ENCODE measurements at regions not wholly inside any gene's neighbourhood (a gene's known extent, or its start where the extent isn't known, plus 50 kb on each side); places are given as distances from the start of the nearest gene placed in this dataset.
"Not testable (repeated sequence)": the region's sequence is repeated elsewhere in the genome, so short reads cannot be mapped to it uniquely, and the experiment has no call there.

- no peak overlapping the region for H3K27ac Mint-ChIP-seq
- H3K27me3 Mint-ChIP-seq = peaks cover 29% of the 10 kb centered on the region
- ATAC-seq = no peak
- no peaks in the 10 kb centered on the region for H3K36me3 Mint-ChIP-seq
- H3K9me3 Mint-ChIP-seq = no peaks in the 10 kb centered on the region
- H3K4me1 Mint-ChIP-seq = peaks cover 1% of the 10 kb centered on the region
- H3K4me3 Mint-ChIP-seq = no peak overlapping the region
These were observed 156.4 kb upstream of the PFN2 start for GRCh38 chr3:150127011-150127490.

- no peak overlapping the region for H3K27ac Mint-ChIP-seq
- H3K36me3 Mint-ChIP-seq = no peaks in the 10 kb centered on the region
- H3K9me3 Mint-ChIP-seq = peaks cover 3% of the 10 kb centered on the region
- no peaks in the 10 kb centered on the region for H3K4me1 Mint-ChIP-seq
- no peak overlapping the region for H3K4me3 Mint-ChIP-seq
- H3K27me3 Mint-ChIP-seq = peaks cover 37% of the 10 kb centered on the region
- ATAC-seq = peak; percentile 24
These were observed 153.4 kb upstream of the PFN2 start for GRCh38 chr3:150124142-150124541.

GRCh38 chr3:150123249-150123648, 152.6 kb upstream of the PFN2 start:
- peaks cover 37% of the 10 kb centered on the region for H3K27me3 Mint-ChIP-seq
- not testable (repeated sequence) for H3K4me1 Mint-ChIP-seq, H3K9me3 Mint-ChIP-seq, ATAC-seq, H3K4me3 Mint-ChIP-seq, H3K27ac Mint-ChIP-seq, H3K36me3 Mint-ChIP-seq

- Mint-ChIP-seq H3K4me1 (no peaks in the 10 kb centered on the region), H3K36me3 (no peaks in the 10 kb centered on the region), H3K27me3 (peaks cover 27% of the 10 kb centered on the region), H3K4me3 (no peak overlapping the region), H3K27ac (no peak overlapping the region), H3K9me3 (peaks cover 3% of the 10 kb centered on the region)
- no peak for ATAC-seq
These were observed 147.5 kb upstream of the PFN2 start for GRCh38 chr3:150118219-150118618.

GRCh38 chr3:150117076-150117475, 146.4 kb upstream of the PFN2 start:
- Mint-ChIP-seq H3K9me3 (peaks cover 3% of the 10 kb centered on the region), H3K27me3 (peaks cover 25% of the 10 kb centered on the region), H3K4me3 (no peak overlapping the region), H3K4me1 (no peaks in the 10 kb centered on the region), H3K27ac (no peak overlapping the region), H3K36me3 (no peaks in the 10 kb centered on the region)
- no peak for ATAC-seq

GRCh38 chr3:150116196-150116595, 145.5 kb upstream of the PFN2 start:
- no peak overlapping the region for H3K27ac Mint-ChIP-seq
- peaks cover 16% of the 10 kb centered on the region for H3K27me3 Mint-ChIP-seq
- no peaks in the 10 kb centered on the region for H3K4me1 Mint-ChIP-seq
- ATAC-seq = no peak
- no peaks in the 10 kb centered on the region for H3K9me3 Mint-ChIP-seq
- no peaks in the 10 kb centered on the region for H3K36me3 Mint-ChIP-seq
- no peak overlapping the region for H3K4me3 Mint-ChIP-seq

GRCh38 chr3:150114873-150115540, 144.3 kb upstream of the PFN2 start:
- Mint-ChIP-seq H3K9me3 (no peaks in the 10 kb centered on the region), H3K27ac (no peak overlapping the region), H3K4me3 (no peak overlapping the region), H3K36me3 (no peaks in the 10 kb centered on the region), H3K27me3 (peaks cover 7% of the 10 kb centered on the region), H3K4me1 (no peaks in the 10 kb centered on the region)
- peak; percentile 41 for ATAC-seq

- Mint-ChIP-seq H3K4me1 (no peaks in the 10 kb centered on the region), H3K27ac (no peak overlapping the region), H3K4me3 (no peak overlapping the region), H3K36me3 (no peaks in the 10 kb centered on the region), H3K27me3 (no peaks in the 10 kb centered on the region), H3K9me3 (no peaks in the 10 kb centered on the region)
- no peak for ATAC-seq
These were observed 143.6 kb upstream of the PFN2 start for GRCh38 chr3:150114273-150114672.

- Mint-ChIP-seq H3K27ac (no peak overlapping the region), H3K36me3 (no peaks in the 10 kb centered on the region), H3K9me3 (no peaks in the 10 kb centered on the region), H3K4me1 (no peaks in the 10 kb centered on the region), H3K27me3 (no peaks in the 10 kb centered on the region), H3K4me3 (no peak overlapping the region)
- no peak for ATAC-seq
These were observed 139.4 kb upstream of the PFN2 start for GRCh38 chr3:150110097-150110496.

- Mint-ChIP-seq H3K36me3 (no peaks in the 10 kb centered on the region), H3K27me3 (no peaks in the 10 kb centered on the region), H3K4me3 (no peak overlapping the region), H3K27ac (no peak overlapping the region), H3K4me1 (no peaks in the 10 kb centered on the region), H3K9me3 (no peaks in the 10 kb centered on the region)
- no peak for ATAC-seq
These were observed 136.9 kb upstream of the PFN2 start for GRCh38 chr3:150107429-150108175.

- no peaks in the 10 kb centered on the region for H3K4me1 Mint-ChIP-seq
- no peak overlapping the region for H3K27ac Mint-ChIP-seq
- H3K9me3 Mint-ChIP-seq = no peaks in the 10 kb centered on the region
- no peaks in the 10 kb centered on the region for H3K36me3 Mint-ChIP-seq
- H3K4me3 Mint-ChIP-seq = no peak overlapping the region
- no peaks in the 10 kb centered on the region for H3K27me3 Mint-ChIP-seq
- ATAC-seq = no peak
These were observed 136.2 kb upstream of the PFN2 start for GRCh38 chr3:150106740-150107428.

- Mint-ChIP-seq H3K9me3 (no peaks in the 10 kb centered on the region), H3K27me3 (no peaks in the 10 kb centered on the region), H3K27ac (no peak overlapping the region), H3K4me1 (no peaks in the 10 kb centered on the region), H3K4me3 (no peak overlapping the region), H3K36me3 (no peaks in the 10 kb centered on the region)
- ATAC-seq = no peak
These were observed 135.4 kb upstream of the PFN2 start for GRCh38 chr3:150105886-150106612.

GRCh38 chr3:150105025-150105424, 134.3 kb upstream of the PFN2 start:
- H3K27ac Mint-ChIP-seq = no peak overlapping the region
- H3K4me3 Mint-ChIP-seq = no peak overlapping the region
- no peaks in the 10 kb centered on the region for H3K27me3 Mint-ChIP-seq
- ATAC-seq = no peak
- no peaks in the 10 kb centered on the region for H3K9me3 Mint-ChIP-seq
- H3K4me1 Mint-ChIP-seq = no peaks in the 10 kb centered on the region
- H3K36me3 Mint-ChIP-seq = no peaks in the 10 kb centered on the region

GRCh38 chr3:150104564-150104963, 133.9 kb upstream of the PFN2 start:
- Mint-ChIP-seq H3K36me3 (no peaks in the 10 kb centered on the region), H3K4me3 (no peak overlapping the region), H3K4me1 (no peaks in the 10 kb centered on the region), H3K9me3 (no peaks in the 10 kb centered on the region), H3K27ac (no peak overlapping the region), H3K27me3 (no peaks in the 10 kb centered on the region)
- no peak for ATAC-seq

- Mint-ChIP-seq H3K4me1 (no peaks in the 10 kb centered on the region), H3K27ac (no peak overlapping the region), H3K9me3 (no peaks in the 10 kb centered on the region), H3K36me3 (no peaks in the 10 kb centered on the region), H3K27me3 (no peaks in the 10 kb centered on the region), H3K4me3 (no peak overlapping the region)
- ATAC-seq = no peak
These were observed 130.3 kb upstream of the PFN2 start for GRCh38 chr3:150101016-150101415.
